Upper lobe of right lung (tissue), 1 donor: ENCODE measurements at regions not wholly inside any gene's neighbourhood (a gene's known extent, or its start where the extent isn't known, plus 50 kb on each side); places are given as distances from the start of the nearest gene placed in this dataset.

Experiments
- ATAC-seq: fragments of 200-7000 bp; cut with Tn5 transposase; one replicate; pipeline ENCODE4 v1.9.1; 2020; ENCODE audit warnings: mild to moderate bottlenecking, moderate library complexity
- DNase-seq: peaks from one replicate; pipeline ENCODE4 v3.0.0-alpha.2; 2020
- H3K27ac ChIP-seq: fragments of 200-600 bp; one replicate; pipeline ENCODE4 v1.8.0; 2022
- H3K27me3 ChIP-seq: fragments of 200-600 bp; one replicate; pipeline ENCODE4 v1.8.0; 2022; ENCODE audit warnings: mild to moderate bottlenecking
- H3K36me3 ChIP-seq: fragments of 200-600 bp; one replicate; pipeline ENCODE4 v1.8.0; 2022
- H3K4me1 ChIP-seq: fragments of 200-600 bp; one replicate; pipeline ENCODE4 v1.8.0; 2022
- H3K4me3 ChIP-seq: fragments of 200-600 bp; one replicate; pipeline ENCODE4 v1.8.0; 2022; ENCODE audit warnings: mild to moderate bottlenecking
- H3K9me3 ChIP-seq: fragments of 200-600 bp; one replicate; pipeline ENCODE4 v1.8.0; 2022
- intact Hi-C: fragments of 100-400 bp; cut with DNase I; formaldehyde crosslinking; loops from one replicate; pipeline ENCODE4 v1.11.0; 2022
- TF ChIP-seq, protein P1 (sequence below): fragments of 200-600 bp; IDR thresholded peaks from one replicate; pipeline ENCODE4 v1.8.0; 2022; ENCODE audit warnings: antibody characterized with exemption
- donor health status: DM: no; HTN: yes; CAD: no; lungs with severe emphysema.

DNA sequence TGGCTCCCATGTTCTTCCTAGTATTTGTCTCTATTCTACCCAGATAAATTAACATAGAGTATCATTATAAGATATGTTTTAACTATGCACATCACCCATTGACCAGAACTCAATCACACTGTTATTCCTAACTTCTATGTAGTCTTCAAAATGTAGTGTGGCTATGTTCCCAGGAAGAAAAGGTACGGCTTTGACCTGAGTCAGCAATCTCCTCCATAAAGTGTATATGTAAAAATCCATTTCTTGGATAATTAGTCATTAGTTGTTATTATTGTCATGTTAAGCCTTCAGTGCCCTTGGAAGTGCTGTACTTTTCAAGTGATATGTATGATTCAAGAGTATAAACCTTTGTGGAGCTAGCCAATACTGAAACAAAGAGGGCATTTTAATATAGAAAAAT, 444.0 kb upstream of the ZWINT start:
- no peaks in the 10 kb centered on the region for H3K4me1 ChIP-seq
- no peak for ATAC-seq

DNA sequence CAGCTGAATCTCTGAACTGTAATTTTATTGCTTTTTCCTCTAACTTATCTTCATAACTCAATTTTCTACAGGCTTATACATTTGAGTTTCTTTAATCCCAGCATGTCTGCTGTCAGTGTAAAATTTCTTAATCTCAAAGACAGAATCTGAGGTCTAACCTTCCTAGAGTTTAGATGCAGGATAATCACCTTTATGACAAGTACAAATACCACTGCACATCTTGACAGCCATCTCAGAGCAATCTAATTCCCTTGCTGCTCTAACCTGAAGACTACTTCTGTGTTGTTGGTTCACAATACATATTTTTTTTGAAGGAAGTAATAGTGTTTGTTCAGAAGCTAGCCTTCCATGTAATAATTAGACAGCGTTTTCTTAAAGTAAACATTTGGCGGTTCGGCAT, 424.2 kb upstream of the ZWINT start:
- Histone ChIP-seq H3K36me3 (no peaks in the 10 kb centered on the region), H3K27me3 (no peaks in the 10 kb centered on the region), H3K4me3 (no peak overlapping the region), H3K27ac (no peak overlapping the region), H3K9me3 (no peaks in the 10 kb centered on the region), H3K4me1 (no peaks in the 10 kb centered on the region)
- intact Hi-C loops, result no loop called here
- TF ChIP-seq, protein P1, sequence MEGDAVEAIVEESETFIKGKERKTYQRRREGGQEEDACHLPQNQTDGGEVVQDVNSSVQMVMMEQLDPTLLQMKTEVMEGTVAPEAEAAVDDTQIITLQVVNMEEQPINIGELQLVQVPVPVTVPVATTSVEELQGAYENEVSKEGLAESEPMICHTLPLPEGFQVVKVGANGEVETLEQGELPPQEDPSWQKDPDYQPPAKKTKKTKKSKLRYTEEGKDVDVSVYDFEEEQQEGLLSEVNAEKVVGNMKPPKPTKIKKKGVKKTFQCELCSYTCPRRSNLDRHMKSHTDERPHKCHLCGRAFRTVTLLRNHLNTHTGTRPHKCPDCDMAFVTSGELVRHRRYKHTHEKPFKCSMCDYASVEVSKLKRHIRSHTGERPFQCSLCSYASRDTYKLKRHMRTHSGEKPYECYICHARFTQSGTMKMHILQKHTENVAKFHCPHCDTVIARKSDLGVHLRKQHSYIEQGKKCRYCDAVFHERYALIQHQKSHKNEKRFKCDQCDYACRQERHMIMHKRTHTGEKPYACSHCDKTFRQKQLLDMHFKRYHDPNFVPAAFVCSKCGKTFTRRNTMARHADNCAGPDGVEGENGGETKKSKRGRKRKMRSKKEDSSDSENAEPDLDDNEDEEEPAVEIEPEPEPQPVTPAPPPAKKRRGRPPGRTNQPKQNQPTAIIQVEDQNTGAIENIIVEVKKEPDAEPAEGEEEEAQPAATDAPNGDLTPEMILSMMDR, result no peak
- DNase-seq, result no peak
- no peak for ATAC-seq

More for the DNA sequence above, 444.0 kb upstream of the ZWINT start:
- no peak overlapping the region for H3K4me3 ChIP-seq
- DNase-seq, result no peak
- peaks cover 3% of the 10 kb centered on the region for H3K9me3 ChIP-seq
- TF ChIP-seq, protein P1, result no peak
- H3K27ac ChIP-seq, result no peak overlapping the region
- intact Hi-C loops, result no loop called here
- H3K36me3 ChIP-seq, result no peaks in the 10 kb centered on the region
- no peaks in the 10 kb centered on the region for H3K27me3 ChIP-seq

DNA sequence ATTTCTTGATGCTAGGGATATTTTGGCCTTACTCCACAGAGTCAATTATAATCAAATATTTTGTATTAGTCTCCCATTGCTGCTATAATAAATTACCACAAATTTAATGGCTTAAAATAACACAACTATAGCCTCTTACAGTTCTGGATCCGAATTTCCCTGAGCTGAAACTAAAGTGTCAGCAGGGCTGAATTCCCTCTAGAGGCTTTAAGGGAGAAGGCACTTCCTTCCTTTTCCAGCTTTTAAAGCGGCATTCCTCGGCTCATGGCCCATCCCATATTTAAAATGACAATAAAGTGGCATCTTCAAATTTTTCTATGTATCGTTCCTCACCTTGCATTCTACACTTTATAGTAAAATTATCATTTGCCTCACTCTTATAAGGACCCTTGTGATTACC, 421.4 kb upstream of the ZWINT start:
- no peak for DNase-seq
- Histone ChIP-seq H3K36me3 (no peaks in the 10 kb centered on the region), H3K4me3 (no peak overlapping the region), H3K27me3 (no peaks in the 10 kb centered on the region), H3K27ac (no peak overlapping the region), H3K9me3 (no peaks in the 10 kb centered on the region), H3K4me1 (no peaks in the 10 kb centered on the region)
- TF ChIP-seq, protein P1, result no peak
- intact Hi-C loops, result no loop called here
- ATAC-seq, result no peak

DNA sequence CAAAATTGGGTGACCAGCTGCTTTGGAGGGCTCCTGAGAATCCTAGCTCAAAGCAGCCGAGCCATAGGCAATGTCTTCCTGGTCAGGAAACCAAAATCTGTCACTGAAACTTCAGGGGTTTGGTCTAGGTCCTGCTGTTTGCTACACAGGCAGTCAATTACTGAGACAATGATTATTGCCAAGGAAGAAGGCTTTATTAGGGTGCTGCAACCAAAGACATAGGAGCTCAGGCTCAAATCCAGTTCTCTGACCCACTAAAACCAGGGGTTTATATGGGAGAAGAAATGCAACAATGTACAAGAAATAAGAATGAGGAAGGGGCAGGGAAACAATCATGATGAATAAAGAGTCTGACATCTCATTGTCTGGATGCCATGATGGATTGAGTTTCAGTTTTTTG, 410.3 kb upstream of the ZWINT start:
- intact Hi-C loops, result no loop called here
- no peaks in the 10 kb centered on the region for H3K36me3 ChIP-seq
- no peak for DNase-seq

DNA sequence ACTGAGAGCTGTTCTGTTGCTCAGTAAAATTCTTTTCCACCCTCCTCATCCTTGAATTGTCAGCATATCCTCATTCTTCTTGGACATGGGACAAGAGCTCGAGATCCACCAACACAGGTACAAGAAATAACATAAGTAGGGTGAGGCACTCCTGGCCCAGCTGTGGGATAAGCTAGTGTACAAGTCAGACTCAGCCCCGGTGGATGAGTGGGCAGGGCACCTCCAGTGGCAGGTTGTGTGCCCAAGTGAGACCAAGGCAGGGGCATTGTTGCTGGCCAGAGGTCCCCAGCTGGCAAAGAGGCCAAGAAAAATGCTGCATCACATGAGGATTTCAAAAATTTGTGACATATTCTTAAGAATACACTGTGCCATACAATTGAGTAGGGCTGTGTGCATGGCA, 402.0 kb upstream of the ZWINT start:
- Histone ChIP-seq H3K27me3 (no peaks in the 10 kb centered on the region), H3K4me1 (no peaks in the 10 kb centered on the region), H3K27ac (no peak overlapping the region), H3K36me3 (no peaks in the 10 kb centered on the region), H3K4me3 (no peak overlapping the region), H3K9me3 (no peaks in the 10 kb centered on the region)
- TF ChIP-seq, protein P1, result no peak
- ATAC-seq (no peak), DNase-seq (no peak)
- intact Hi-C loops, result no loop called here

More for the DNA sequence above, 410.3 kb upstream of the ZWINT start:
- no peak for ATAC-seq
- H3K4me1 ChIP-seq, result no peaks in the 10 kb centered on the region
- H3K9me3 ChIP-seq, result no peaks in the 10 kb centered on the region
- no peak overlapping the region for H3K27ac ChIP-seq
- H3K4me3 ChIP-seq, result no peak overlapping the region
- H3K27me3 ChIP-seq, result no peaks in the 10 kb centered on the region
- TF ChIP-seq, protein P1, result no peak

DNA sequence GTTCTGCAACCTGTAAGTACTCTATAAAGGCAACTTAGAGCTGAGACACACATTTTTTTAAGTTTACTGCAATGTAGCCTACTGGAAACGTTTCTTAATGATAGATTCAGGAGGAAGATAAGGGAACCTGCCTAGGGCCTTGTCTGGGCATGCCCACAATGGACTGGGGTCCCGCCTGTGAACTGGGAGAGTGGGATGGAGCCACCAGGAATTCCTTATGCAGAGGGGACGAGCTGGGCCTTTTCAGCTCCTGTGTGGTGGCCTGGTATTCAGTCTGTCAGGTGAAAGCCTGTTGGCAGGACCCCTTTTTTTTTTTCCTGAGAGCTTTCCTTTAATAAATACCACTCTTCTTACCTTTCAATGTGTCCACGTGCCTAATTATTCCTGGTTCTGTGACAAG, 384.4 kb upstream of the ZWINT start:
- TF ChIP-seq, protein P1, result no peak
- H3K4me3 ChIP-seq, result no peak overlapping the region
- no peaks in the 10 kb centered on the region for H3K27me3 ChIP-seq
- intact Hi-C loops, result no loop called here
- DNase-seq (no peak), ATAC-seq (no peak)
- no peaks in the 10 kb centered on the region for H3K4me1 ChIP-seq
- no peaks in the 10 kb centered on the region for H3K36me3 ChIP-seq
- H3K27ac ChIP-seq, result no peak overlapping the region
- H3K9me3 ChIP-seq, result no peaks in the 10 kb centered on the region
